ENCODE measurements at regions not wholly inside any gene's neighbourhood (a gene's known extent, or its start where the extent isn't known, plus 50 kb on each side); places are given as distances from the start of the nearest gene placed in this dataset.
A peak's percentile ranks its signal among the peaks of the same experiment; 100 is the strongest.
"Not testable (repeated sequence)": the region's sequence is repeated elsewhere in the genome, so short reads cannot be mapped to it uniquely, and the experiment has no call there.

DNA sequence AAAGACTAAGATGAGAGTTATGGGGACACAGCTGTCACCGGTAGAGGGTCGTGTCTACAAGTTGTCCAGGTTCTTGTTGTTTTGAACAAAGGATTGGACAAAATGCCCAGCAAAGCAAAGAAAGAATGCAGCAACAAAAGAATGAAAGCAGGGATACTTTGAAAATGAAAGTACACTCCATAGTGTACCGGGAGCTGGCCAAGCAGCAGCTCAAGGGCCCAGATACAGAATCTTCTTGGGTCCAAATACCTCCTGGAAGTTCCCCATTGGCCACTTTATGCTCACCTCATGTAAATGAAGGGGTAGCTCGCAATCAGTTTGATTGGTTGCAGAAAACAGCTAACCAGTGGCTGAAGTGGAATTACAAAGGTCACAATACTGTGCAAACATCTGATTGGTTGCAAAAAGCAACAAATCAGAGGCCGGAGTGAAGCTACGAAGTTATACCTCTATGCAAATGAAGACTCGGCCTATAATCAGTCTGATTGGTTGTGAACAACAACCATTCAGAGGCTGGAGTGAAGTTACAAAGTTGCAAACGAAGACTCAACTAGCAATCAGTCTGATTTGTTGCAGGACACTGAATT, 474.9 kb upstream of the TMEFF2 start:
- Histone ChIP-seq H2AFZ (ENCODE audit: low read length) (peak overlapping the region; percentile 59), H3K9me3 (ENCODE audit: insufficient read depth, low read depth, low read length) (no peaks in the 10 kb centered on the region), H3K27me3 (ENCODE audit: insufficient read depth, low read length, poor library complexity, severe bottlenecking) (no peaks in the 10 kb centered on the region), H3K36me3 (ENCODE audit: insufficient read depth, low read length) (no peaks in the 10 kb centered on the region), H4K20me1 (ENCODE audit: insufficient read depth, low read length, poor library complexity, severe bottlenecking) (no peaks in the 10 kb centered on the region), H3F3A (ENCODE audit: low read depth) (no peaks in the 10 kb centered on the region), H3K9me2 (replicated peaks; ENCODE audit: low read depth, low read length) (no peaks in the 10 kb centered on the region), H3K79me2 (ENCODE audit: insufficient read depth, low read length) (no peaks in the 10 kb centered on the region), H3K9ac (ENCODE audit: low read depth, low read length, poor library complexity, severe bottlenecking) (no peak overlapping the region), H3K4me3 (ENCODE audit: low read length, poor library complexity, severe bottlenecking) (peak overlapping the region; percentile 49), H3K4me1 (ENCODE audit: insufficient read depth, low read length, poor library complexity, severe bottlenecking) (no peaks in the 10 kb centered on the region), H3K4me2 (ENCODE audit: low read depth, low read length, poor library complexity, severe bottlenecking) (peak overlapping the region; percentile 37)
- no peak for TF ChIP-seq EZH2phosphoT487 (IDR thresholded peaks at IDR 0.05; ENCODE audit: borderline replicate concordance)
- TF ChIP-seq, protein P1, sequence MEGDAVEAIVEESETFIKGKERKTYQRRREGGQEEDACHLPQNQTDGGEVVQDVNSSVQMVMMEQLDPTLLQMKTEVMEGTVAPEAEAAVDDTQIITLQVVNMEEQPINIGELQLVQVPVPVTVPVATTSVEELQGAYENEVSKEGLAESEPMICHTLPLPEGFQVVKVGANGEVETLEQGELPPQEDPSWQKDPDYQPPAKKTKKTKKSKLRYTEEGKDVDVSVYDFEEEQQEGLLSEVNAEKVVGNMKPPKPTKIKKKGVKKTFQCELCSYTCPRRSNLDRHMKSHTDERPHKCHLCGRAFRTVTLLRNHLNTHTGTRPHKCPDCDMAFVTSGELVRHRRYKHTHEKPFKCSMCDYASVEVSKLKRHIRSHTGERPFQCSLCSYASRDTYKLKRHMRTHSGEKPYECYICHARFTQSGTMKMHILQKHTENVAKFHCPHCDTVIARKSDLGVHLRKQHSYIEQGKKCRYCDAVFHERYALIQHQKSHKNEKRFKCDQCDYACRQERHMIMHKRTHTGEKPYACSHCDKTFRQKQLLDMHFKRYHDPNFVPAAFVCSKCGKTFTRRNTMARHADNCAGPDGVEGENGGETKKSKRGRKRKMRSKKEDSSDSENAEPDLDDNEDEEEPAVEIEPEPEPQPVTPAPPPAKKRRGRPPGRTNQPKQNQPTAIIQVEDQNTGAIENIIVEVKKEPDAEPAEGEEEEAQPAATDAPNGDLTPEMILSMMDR (conservative IDR thresholded peaks at IDR 0.05; ENCODE audit: low read length), result no peak

DNA sequence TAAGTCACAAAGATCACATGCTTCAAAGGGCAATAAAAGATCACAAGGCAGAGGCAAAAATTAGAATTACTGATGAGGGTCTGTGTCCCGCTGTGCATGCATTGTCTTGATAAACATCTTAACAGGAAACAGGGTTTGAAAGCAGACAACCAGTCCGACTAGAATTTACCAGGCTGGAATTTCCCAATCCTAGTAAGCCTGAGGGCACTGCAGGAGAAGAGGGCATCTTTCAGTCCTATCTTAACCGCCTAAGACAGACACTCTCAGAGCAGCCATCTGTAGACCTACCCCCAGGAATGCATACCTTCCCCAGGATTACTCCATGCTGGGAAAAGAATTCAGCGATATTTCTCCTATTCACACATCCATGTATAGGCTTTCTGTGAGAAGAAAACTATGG, 465.8 kb upstream of the TMEFF2 start:
- not testable (repeated sequence) for H4K20me1 ChIP-seq (ENCODE audit: insufficient read depth, low read length, poor library complexity, severe bottlenecking); H3K36me3 ChIP-seq (ENCODE audit: insufficient read depth, low read length); H3K4me1 ChIP-seq (ENCODE audit: insufficient read depth, low read length, poor library complexity, severe bottlenecking); H3K27me3 ChIP-seq (ENCODE audit: insufficient read depth, low read length, poor library complexity, severe bottlenecking); H3K4me3 ChIP-seq (ENCODE audit: low read length, poor library complexity, severe bottlenecking); H3K9ac ChIP-seq (ENCODE audit: low read depth, low read length, poor library complexity, severe bottlenecking); H3K9me3 ChIP-seq (ENCODE audit: insufficient read depth, low read depth, low read length); H2AFZ ChIP-seq (ENCODE audit: low read length); H3K4me2 ChIP-seq (ENCODE audit: low read depth, low read length, poor library complexity, severe bottlenecking); H3K79me2 ChIP-seq (ENCODE audit: insufficient read depth, low read length); H3F3A ChIP-seq (ENCODE audit: low read depth); H3K9me2 ChIP-seq (replicated peaks; ENCODE audit: low read depth, low read length)

DNA sequence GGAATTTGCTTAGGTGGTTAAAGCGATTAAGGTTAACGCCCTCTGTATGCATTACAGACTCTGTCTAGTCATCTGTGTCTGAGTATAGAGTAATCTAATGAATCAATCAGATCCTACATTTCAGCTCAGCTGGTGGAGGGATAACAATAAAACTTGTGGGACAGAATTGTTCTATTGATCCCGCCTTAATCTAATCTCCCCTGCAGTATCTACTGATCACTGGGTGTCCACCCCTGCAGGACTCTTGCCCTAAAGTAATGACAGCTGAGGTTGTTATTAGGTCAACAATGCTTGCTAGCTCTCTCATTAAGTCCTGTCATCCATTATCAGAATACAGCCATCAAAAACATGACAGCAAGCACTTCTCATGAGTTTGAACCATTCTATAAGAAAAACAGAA, 462.6 kb upstream of the TMEFF2 start:
- no peak overlapping the region for H3K4me2 ChIP-seq (ENCODE audit: low read depth, low read length, poor library complexity, severe bottlenecking)
- H3K4me1 ChIP-seq (ENCODE audit: insufficient read depth, low read length, poor library complexity, severe bottlenecking), result no peaks in the 10 kb centered on the region

More for the DNA sequence above, 462.6 kb upstream of the TMEFF2 start:
- H3F3A ChIP-seq (ENCODE audit: low read depth), result no peaks in the 10 kb centered on the region
- H3K9ac ChIP-seq (ENCODE audit: low read depth, low read length, poor library complexity, severe bottlenecking), result no peak overlapping the region
- no peaks in the 10 kb centered on the region for H3K9me3 ChIP-seq (ENCODE audit: insufficient read depth, low read depth, low read length)
- no peaks in the 10 kb centered on the region for H3K79me2 ChIP-seq (ENCODE audit: insufficient read depth, low read length)
- H2AFZ ChIP-seq (ENCODE audit: low read length), result no peak overlapping the region
- no peaks in the 10 kb centered on the region; the same call in 1 of the 2 replicates for H3K9me2 ChIP-seq (replicated peaks; ENCODE audit: low read depth, low read length)
- no peak overlapping the region for H3K4me3 ChIP-seq (ENCODE audit: low read length, poor library complexity, severe bottlenecking)
- no peaks in the 10 kb centered on the region for H4K20me1 ChIP-seq (ENCODE audit: insufficient read depth, low read length, poor library complexity, severe bottlenecking)
- H3K27me3 ChIP-seq (ENCODE audit: insufficient read depth, low read length, poor library complexity, severe bottlenecking), result no peaks in the 10 kb centered on the region
- TF ChIP-seq, protein P1 (conservative IDR thresholded peaks at IDR 0.05; ENCODE audit: low read length), result no peak
- TF ChIP-seq EZH2phosphoT487 (IDR thresholded peaks at IDR 0.05; ENCODE audit: borderline replicate concordance), result no peak
- no peaks in the 10 kb centered on the region for H3K36me3 ChIP-seq (ENCODE audit: insufficient read depth, low read length)
